Spleen (tissue), 11 donors: ENCODE measurements at regions not wholly inside any gene's neighbourhood (a gene's known extent, or its start where the extent isn't known, plus 50 kb on each side); places are given as distances from the start of the nearest gene placed in this dataset.

Experiments used
- DNase-seq: peaks from one replicate; pipeline ENCODE4 v3.0.0-alpha.2; 2020
- H3K27ac ChIP-seq, 8 donors: fragments of 200-600 bp; sonication (generic) in 7 of 8; 1 replicate in 4 of 8; 2 replicates in 4 of 8; pipeline versions ENCODE4 v1.5.0 to v1.8.0; 2016 to 2021; ENCODE audit warnings: inconsistent platforms in 4 of 8, mild to moderate bottlenecking in 4 of 8, moderate library complexity in 1 of 8
- H3K27me3 ChIP-seq, 7 donors: fragments of 200-600 bp; sonication (generic) in 6 of 7; replicated peaks in 1 of 7; 1 replicate in 4 of 7; 2 replicates in 3 of 7; pipeline versions ENCODE4 v1.5.0 to v1.8.0; 2016 to 2021; ENCODE audit warnings: inconsistent platforms in 3 of 7, mild to moderate bottlenecking in 1 of 7
- H3K36me3 ChIP-seq, 6 donors: fragments of 200-600 bp; sonication (generic) in 5 of 6; 1 replicate in 4 of 6; 2 replicates in 2 of 6; pipeline versions ENCODE4 v1.5.0 to v1.8.0; 2016 to 2021; ENCODE audit warnings: inconsistent platforms in 2 of 6
- H3K4me1 ChIP-seq, 6 donors: fragments of 200-600 bp; sonication (generic) in 5 of 6; 1 replicate in 3 of 6; 2 replicates in 3 of 6; pipeline versions ENCODE4 v1.5.0 to v1.8.0; 2016 to 2021; ENCODE audit warnings: inconsistent platforms in 3 of 6
- H3K4me3 ChIP-seq, 8 donors: fragments of 200-600 bp; sonication (generic) in 7 of 8; 1 replicate in 4 of 8; 2 replicates in 4 of 8; pipeline versions ENCODE4 v1.5.0 to v1.8.0; 2016 to 2021; ENCODE audit warnings: inconsistent platforms in 4 of 8, mild to moderate bottlenecking in 4 of 8, moderate library complexity in 2 of 8
- H3K9me3 ChIP-seq, 8 donors: fragments of 200-600 bp; sonication (generic) in 7 of 8; 1 replicate in 4 of 8; 2 replicates in 4 of 8; pipeline versions ENCODE4 v1.5.0 to v1.8.0; 2016 to 2021; ENCODE audit warnings: inconsistent platforms in 4 of 8
- POLR2A ChIP-seq, 3 donors: fragments of 450-650 bp; IDR thresholded peaks; one replicate each; pipeline ENCODE4 v1.5.1; 2017; ENCODE audit warnings: antibody characterized with exemption in 3 of 3, mild to moderate bottlenecking in 1 of 3
- POLR2AphosphoS5 ChIP-seq, 3 donors: sonication (generic); formaldehyde crosslinking; IDR thresholded peaks; one replicate each; pipeline ENCODE4 v1.5.1; 2017; ENCODE audit warnings: antibody characterized with exemption in 3 of 3
- WGBS, 5 donors: extraction: QIAGEN DNeasy Blood & Tissue Kit in 3 of 5; methylation state at CpG; one replicate each; pipeline versions ENCODE4 v1.1.5 to v1.1.7; 2013 to 2018; 5-methylcytosine and 5-hydroxymethylcytosine counted together
- intact Hi-C: fragments of 100-400 bp; cut with DNase I; formaldehyde crosslinking; loops from one replicate; pipeline ENCODE4 v1.15.0; 2023; ENCODE audit warnings: low total_unique reads
- TF ChIP-seq, protein P1 (sequence below), 11 experiments: fragments of 200-600 bp in 7 of 11; fragments of 450-650 bp in 4 of 11; sonication (generic) in 4 of 11; IDR thresholded peaks in 8 of 11; conservative IDR thresholded peaks in 3 of 11; 1 replicate in 7 of 11; 2 replicates in 4 of 11; pipeline versions ENCODE4 v1.4.0 to v1.8.0; 2016 to 2021; ENCODE audit warnings: antibody characterized with exemption in 11 of 11, inconsistent platforms in 4 of 11, mild to moderate bottlenecking in 1 of 11
- donor health status: healthy with polysubstance abuse.
- donor health status: DM: no; HTN: no; CAD: no; lungs with moderate emphysema.
- donor health status: DM: no; HTN: no; CAD: no.
- donor health status: Bipolar disorder and iron deficiency.
- donor health status: healthy.
- donor health status: DM: no; HTN: no; CAD: no.
- donor health status: DM: yes; HTN: yes; CAD: no.

GRCh38 chr16:86725401-86725800 is 147.1 kb downstream of the FOXL1 start:
- H3K27ac ChIP-seq: no peak overlapping the region
- no peak overlapping the region for H3K4me3 ChIP-seq
- TF ChIP-seq, protein P1, sequence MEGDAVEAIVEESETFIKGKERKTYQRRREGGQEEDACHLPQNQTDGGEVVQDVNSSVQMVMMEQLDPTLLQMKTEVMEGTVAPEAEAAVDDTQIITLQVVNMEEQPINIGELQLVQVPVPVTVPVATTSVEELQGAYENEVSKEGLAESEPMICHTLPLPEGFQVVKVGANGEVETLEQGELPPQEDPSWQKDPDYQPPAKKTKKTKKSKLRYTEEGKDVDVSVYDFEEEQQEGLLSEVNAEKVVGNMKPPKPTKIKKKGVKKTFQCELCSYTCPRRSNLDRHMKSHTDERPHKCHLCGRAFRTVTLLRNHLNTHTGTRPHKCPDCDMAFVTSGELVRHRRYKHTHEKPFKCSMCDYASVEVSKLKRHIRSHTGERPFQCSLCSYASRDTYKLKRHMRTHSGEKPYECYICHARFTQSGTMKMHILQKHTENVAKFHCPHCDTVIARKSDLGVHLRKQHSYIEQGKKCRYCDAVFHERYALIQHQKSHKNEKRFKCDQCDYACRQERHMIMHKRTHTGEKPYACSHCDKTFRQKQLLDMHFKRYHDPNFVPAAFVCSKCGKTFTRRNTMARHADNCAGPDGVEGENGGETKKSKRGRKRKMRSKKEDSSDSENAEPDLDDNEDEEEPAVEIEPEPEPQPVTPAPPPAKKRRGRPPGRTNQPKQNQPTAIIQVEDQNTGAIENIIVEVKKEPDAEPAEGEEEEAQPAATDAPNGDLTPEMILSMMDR (IDR thresholded peaks at IDR 0.05 in 8 of 11, conservative IDR thresholded peaks at IDR 0.05 in 3 of 11): no peak
- TF ChIP-seq POLR2AphosphoS5 (IDR thresholded peaks at IDR 0.05) (no peak), POLR2A (IDR thresholded peaks at IDR 0.05) (no peak)
- H3K4me1 ChIP-seq: no peaks in the 10 kb centered on the region
- 78 to 83% (median 80%) methylated on average over 10 of the region's 10 CpGs for WGBS, 5 donors
- H3K27me3 ChIP-seq: peaks cover 0 to 45% (median 0%) of the 10 kb centered on the region in 7 donors
- H3K36me3 ChIP-seq: no peaks in the 10 kb centered on the region
- intact Hi-C loops: no loop called here
- H3K9me3 ChIP-seq: no peaks in the 10 kb centered on the region
- peak; percentile 47 for DNase-seq

DNA sequence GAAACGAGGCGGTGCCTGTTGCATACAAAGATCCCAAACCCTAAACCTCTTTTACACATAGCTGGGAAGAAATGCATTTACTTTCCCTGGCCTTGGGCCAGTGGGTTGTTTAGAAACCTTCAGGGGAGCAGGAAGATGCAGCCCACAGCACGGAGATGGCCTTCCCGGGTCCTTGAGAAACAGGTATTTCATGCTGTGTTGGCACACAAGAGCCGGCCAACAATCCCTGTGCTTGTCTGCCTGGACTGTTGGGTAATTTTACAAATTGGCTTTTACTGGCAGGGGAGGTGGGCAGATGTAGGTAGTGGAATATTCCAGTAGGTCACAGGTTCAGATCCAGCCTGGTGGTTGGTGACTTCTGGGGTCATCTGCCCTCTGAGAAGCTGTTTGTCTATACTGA is 148.0 kb downstream of the FOXL1 start:
- Histone ChIP-seq H3K27ac (no peak overlapping the region), H3K9me3 (no peaks in the 10 kb centered on the region), H3K27me3 (peaks cover 0 to 49% (median 0%) of the 10 kb centered on the region in 7 donors), H3K4me1 (no peaks in the 10 kb centered on the region), H3K4me3 (no peak overlapping the region), H3K36me3 (no peaks in the 10 kb centered on the region)
- DNase-seq: peak; percentile 47
- intact Hi-C loops: no loop called here
- WGBS, 5 donors: 82 to 94% (median 84%) methylated on average over 5 of the region's 5 CpGs
- TF ChIP-seq, protein P1 (IDR thresholded peaks at IDR 0.05 in 8 of 11, conservative IDR thresholded peaks at IDR 0.05 in 3 of 11): no peak
- TF ChIP-seq POLR2A (IDR thresholded peaks at IDR 0.05) (no peak), POLR2AphosphoS5 (IDR thresholded peaks at IDR 0.05) (no peak)

DNA sequence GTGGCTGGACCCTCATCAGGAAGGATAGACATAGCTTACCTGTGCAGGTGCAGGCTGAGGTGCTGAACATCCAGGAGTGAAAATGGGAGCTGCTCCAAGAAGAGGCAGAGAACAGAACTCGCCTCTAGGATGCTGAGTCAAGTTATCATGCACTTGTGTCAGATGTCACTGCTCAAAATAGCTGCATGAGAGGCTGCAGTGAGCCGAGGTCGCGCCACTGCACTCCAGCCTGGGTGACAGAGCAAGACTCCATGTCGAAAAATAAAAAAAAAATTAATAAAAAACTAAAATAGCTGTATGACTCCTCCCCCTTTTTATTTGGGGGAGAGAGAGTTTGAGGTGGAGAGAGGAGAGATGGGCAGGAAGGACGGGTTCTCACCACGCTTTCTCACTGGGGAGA is 148.8 kb downstream of the FOXL1 start:
- Histone ChIP-seq H3K4me3 (no peak overlapping the region), H3K27me3 (peaks cover 0 to 52% (median 0%) of the 10 kb centered on the region in 7 donors), H3K9me3 (no peaks in the 10 kb centered on the region), H3K27ac (no peak overlapping the region), H3K4me1 (no peaks in the 10 kb centered on the region), H3K36me3 (no peaks in the 10 kb centered on the region)
- WGBS, 5 donors: 71 to 81% (median 79%) methylated on average over 7 of the region's 7 CpGs
- no peak for TF ChIP-seq POLR2A (IDR thresholded peaks at IDR 0.05)
- TF ChIP-seq, protein P1 (IDR thresholded peaks at IDR 0.05 in 8 of 11, conservative IDR thresholded peaks at IDR 0.05 in 3 of 11): no peak
- no peak for TF ChIP-seq POLR2AphosphoS5 (IDR thresholded peaks at IDR 0.05)
- intact Hi-C loops: no loop called here
- no peak for DNase-seq

DNA sequence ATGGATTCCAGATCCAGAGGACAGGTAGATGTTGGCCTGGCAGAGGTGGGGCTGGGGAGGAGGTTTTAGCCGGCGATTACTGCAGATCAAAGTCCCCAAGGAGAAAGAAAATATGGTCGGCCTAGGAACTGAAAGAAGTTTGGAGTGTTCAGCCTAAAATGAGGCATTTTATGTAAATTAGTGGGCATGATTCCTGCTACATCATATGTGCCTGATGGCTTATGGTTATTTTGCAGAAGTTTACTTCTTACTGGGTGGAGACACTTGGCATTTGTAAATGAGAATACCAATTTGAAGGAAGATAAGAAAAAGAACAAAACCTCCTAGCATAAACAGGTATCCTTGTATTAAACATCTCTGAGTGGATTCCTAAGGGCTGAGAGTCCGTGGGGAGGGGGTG is 149.3 kb downstream of the FOXL1 start:
- DNase-seq: no peak
- intact Hi-C loops: no loop called here
- WGBS, 5 donors: 77 to 87% (median 79%) methylated on average over 4 of the region's 4 CpGs
- H3K36me3 ChIP-seq: no peaks in the 10 kb centered on the region
- no peak overlapping the region for H3K27ac ChIP-seq
- no peak overlapping the region for H3K4me3 ChIP-seq
- H3K4me1 ChIP-seq: no peaks in the 10 kb centered on the region
- TF ChIP-seq, protein P1 (IDR thresholded peaks at IDR 0.05 in 8 of 11, conservative IDR thresholded peaks at IDR 0.05 in 3 of 11): no peak
- TF ChIP-seq POLR2A (IDR thresholded peaks at IDR 0.05): no peak
- TF ChIP-seq POLR2AphosphoS5 (IDR thresholded peaks at IDR 0.05): no peak
- H3K9me3 ChIP-seq: no peaks in the 10 kb centered on the region
- H3K27me3 ChIP-seq: peaks cover 0 to 57% (median 0%) of the 10 kb centered on the region in 7 donors
